Activated CD4-positive, alpha-beta T cell treated with anti-CD3 and anti-CD28 coated beads for 36 hours (primary cell): ENCODE measurements at regions not wholly inside any gene's neighbourhood (a gene's known extent, or its start where the extent isn't known, plus 50 kb on each side); places are given as distances from the start of the nearest gene placed in this dataset.

Experiments used
- ATAC-seq: fragments of 200-7000 bp; cut with Tn5 transposase; one replicate; pipeline ENCODE4 v1.10.0; 2021; ENCODE audit warnings: mild to moderate bottlenecking, moderate library complexity
- CTCF ChIA-PET: fragments of 350-600 bp; sonication (Branson Sonifier 250); formaldehyde crosslinking; loops from one replicate; lab custom pipeline; 2021; ENCODE audit warnings: antibody characterized with exemption; lab: Charles Lee
- POLR2A ChIA-PET: fragments of 350-600 bp; sonication (Branson Sonifier 250); formaldehyde crosslinking; loops from one replicate; lab custom pipeline; 2021; ENCODE audit warnings: antibody characterized with exemption, inconsistent platforms; lab: Charles Lee
- DNase-seq: peaks from one replicate; pipeline ENCODE4 v3.0.0-alpha.2; 2020
- H3K27ac Mint-ChIP-seq: one replicate; pipeline ENCODE4 v1.8.0; 2021; ENCODE audit warnings: mixed read lengths
- H3K27me3 Mint-ChIP-seq: one replicate; pipeline ENCODE4 v1.8.0; 2021; ENCODE audit warnings: mixed read lengths
- H3K36me3 Mint-ChIP-seq: one replicate; pipeline ENCODE4 v1.8.0; 2021; ENCODE audit warnings: low read depth, mixed read lengths
- H3K4me1 Mint-ChIP-seq: one replicate; pipeline ENCODE4 v1.8.0; 2021; ENCODE audit warnings: mixed read lengths
- H3K4me3 Mint-ChIP-seq: one replicate; pipeline ENCODE4 v1.8.0; 2021; ENCODE audit warnings: mild to moderate bottlenecking, moderate library complexity, mixed read lengths
- H3K9me3 Mint-ChIP-seq: one replicate; pipeline ENCODE4 v1.8.0; 2021; ENCODE audit warnings: low read depth, mixed read lengths
- intact Hi-C, 2 experiments: fragments of 100-400 bp; cut with DNase I in 1 of 2; cut with micrococcal nuclease in 1 of 2; formaldehyde crosslinking; loops; one replicate each; pipeline versions ENCODE4 v1.14.2 to v1.15.1; 2022 to 2024; cut with DNase I, micrococcal nuclease

GRCh38 chr6:94049001-94049400 lies 629.6 kb upstream of the EPHA7 start:
- Mint-ChIP-seq H3K9me3 (peaks cover 4% of the 10 kb centered on the region), H3K27ac (no peak overlapping the region), H3K36me3 (no peaks in the 10 kb centered on the region), H3K4me1 (no peaks in the 10 kb centered on the region), H3K27me3 (no peaks in the 10 kb centered on the region), H3K4me3 (no peak overlapping the region)
- ATAC-seq (no peak), DNase-seq (no peak)
- POLR2A ChIA-PET: no interaction called here
- CTCF ChIA-PET: no interaction called here
- intact Hi-C loops: no loop called here

GRCh38 chr6:94045099-94045829 lies 625.9 kb upstream of the EPHA7 start:
- no peaks in the 10 kb centered on the region for H3K4me1 Mint-ChIP-seq
- DNase-seq: no peak
- no peak overlapping the region for H3K4me3 Mint-ChIP-seq
- no peak overlapping the region for H3K27ac Mint-ChIP-seq
- POLR2A ChIA-PET: no interaction called here
- H3K27me3 Mint-ChIP-seq: no peaks in the 10 kb centered on the region
- no peaks in the 10 kb centered on the region for H3K36me3 Mint-ChIP-seq
- H3K9me3 Mint-ChIP-seq: peaks cover 7% of the 10 kb centered on the region
- CTCF ChIA-PET: interaction anchor here (0.6 kb wide), 1 partner anchor 15 kb away, joined by 3 read pairs; no protein-coding TSS in a partner anchor
- no peak for ATAC-seq
- intact Hi-C loops: no loop called here

DNA sequence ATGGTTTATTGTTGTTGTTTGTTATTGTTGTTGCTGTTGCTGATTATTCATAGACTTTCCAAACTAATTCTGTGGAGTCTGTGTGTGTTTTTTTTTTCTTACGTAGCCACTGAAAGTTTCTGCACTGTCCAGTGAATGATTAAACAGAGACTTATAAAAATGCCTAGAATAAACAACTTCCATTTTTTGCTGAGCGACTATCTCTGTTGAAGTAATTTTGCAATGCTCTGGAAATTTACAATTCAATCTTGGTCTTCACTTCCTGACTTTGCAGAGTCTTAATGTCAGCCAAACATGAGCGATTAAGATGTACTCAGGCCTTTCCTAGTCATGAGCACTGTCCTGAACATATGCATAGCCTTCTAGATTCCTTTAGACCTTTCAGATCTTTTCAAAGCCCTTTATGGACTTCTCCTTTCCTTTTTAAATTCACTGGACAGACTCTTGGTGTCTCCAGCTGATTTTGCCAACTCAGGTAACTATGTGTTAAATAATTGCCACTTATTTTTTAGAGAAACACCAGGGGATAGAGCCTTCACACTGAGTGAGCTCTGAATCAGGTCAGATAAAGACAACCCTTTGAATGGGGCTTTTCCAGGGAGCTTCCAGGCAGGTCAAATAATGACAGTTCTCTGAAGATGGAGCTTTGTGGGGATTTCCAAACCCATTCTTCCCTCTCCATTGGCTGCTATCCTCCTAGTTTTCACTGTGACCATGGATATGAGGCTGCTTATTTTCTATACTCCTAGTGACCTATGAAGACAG lies 622.8 kb upstream of the EPHA7 start:
- no peaks in the 10 kb centered on the region for H3K4me1 Mint-ChIP-seq
- POLR2A ChIA-PET: no interaction called here
- intact Hi-C loops: no loop called here

DNA sequence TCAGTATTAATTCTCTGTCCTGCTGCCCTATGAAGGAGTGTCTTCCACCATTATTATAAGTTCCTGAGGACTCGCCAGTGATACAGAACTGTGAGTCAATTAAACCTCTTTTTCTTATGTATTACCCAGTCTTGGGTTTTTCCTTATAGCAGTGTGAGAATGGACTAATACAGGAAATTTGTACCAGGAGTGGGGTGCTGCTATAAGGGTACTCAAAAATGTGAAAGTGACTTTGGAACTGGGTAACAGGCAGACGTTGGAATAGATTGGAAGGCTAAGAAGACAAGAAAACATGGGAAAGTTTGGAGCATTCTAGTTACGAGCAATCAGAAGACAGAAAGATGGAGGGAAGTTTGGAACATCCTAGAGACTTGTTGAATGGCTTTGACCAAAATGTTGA lies 616.7 kb upstream of the EPHA7 start:
- no peak overlapping the region for H3K4me3 Mint-ChIP-seq
- POLR2A ChIA-PET: no interaction called here
- no peak for ATAC-seq
- no peaks in the 10 kb centered on the region for H3K36me3 Mint-ChIP-seq
- peaks cover 11% of the 10 kb centered on the region for H3K9me3 Mint-ChIP-seq
- DNase-seq: no peak
- intact Hi-C loops: no loop called here
- CTCF ChIA-PET: no interaction called here
- no peak overlapping the region for H3K27ac Mint-ChIP-seq
- H3K4me1 Mint-ChIP-seq: no peaks in the 10 kb centered on the region
- no peaks in the 10 kb centered on the region for H3K27me3 Mint-ChIP-seq

More for the DNA sequence above, 622.8 kb upstream of the EPHA7 start:
- DNase-seq (no peak), ATAC-seq (no peak)
- H3K27ac Mint-ChIP-seq: no peak overlapping the region
- H3K4me3 Mint-ChIP-seq: no peak overlapping the region
- CTCF ChIA-PET: no interaction called here
- H3K9me3 Mint-ChIP-seq: peaks cover 7% of the 10 kb centered on the region
- no peaks in the 10 kb centered on the region for H3K27me3 Mint-ChIP-seq
- no peaks in the 10 kb centered on the region for H3K36me3 Mint-ChIP-seq

- DNase-seq: no peak
- no peak overlapping the region for H3K27ac Mint-ChIP-seq
- intact Hi-C loops: no loop called here
- ChIA-PET CTCF (no interaction called here), POLR2A (no interaction called here)
- peaks cover 10% of the 10 kb centered on the region for H3K9me3 Mint-ChIP-seq
- H3K4me3 Mint-ChIP-seq: no peak overlapping the region
- no peaks in the 10 kb centered on the region for H3K4me1 Mint-ChIP-seq
- no peak for ATAC-seq
- no peaks in the 10 kb centered on the region for H3K36me3 Mint-ChIP-seq
- no peaks in the 10 kb centered on the region for H3K27me3 Mint-ChIP-seq
These were observed 608.0 kb upstream of the EPHA7 start for GRCh38 chr6:94027374-94027773.

- POLR2A ChIA-PET: no interaction called here
These were observed 607.2 kb upstream of the EPHA7 start for GRCh38 chr6:94026575-94026974.

DNA sequence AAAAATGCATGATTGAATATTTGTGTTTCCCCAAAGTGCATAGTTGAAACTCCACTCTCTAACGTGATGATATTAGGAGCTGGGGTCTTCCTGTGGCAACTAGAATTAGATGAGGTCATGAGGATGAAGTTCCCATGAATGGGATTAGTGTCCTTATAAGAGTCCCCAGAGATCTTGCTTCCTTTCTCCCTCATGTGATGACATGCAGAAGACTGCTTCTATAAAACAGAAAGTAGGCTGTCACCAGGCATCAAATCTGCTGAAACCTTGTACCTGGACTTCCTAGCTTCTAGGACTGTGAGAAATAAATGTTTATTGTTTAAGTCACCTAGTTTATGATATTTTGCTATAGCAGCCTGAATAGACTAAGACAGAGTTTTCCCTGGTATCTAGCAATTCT lies 586.5 kb upstream of the EPHA7 start:
- POLR2A ChIA-PET: no interaction called here
- H3K36me3 Mint-ChIP-seq: no peaks in the 10 kb centered on the region
- intact Hi-C loops: no loop called here
- H3K4me3 Mint-ChIP-seq: no peak overlapping the region
- no peaks in the 10 kb centered on the region for H3K4me1 Mint-ChIP-seq
- ATAC-seq: no peak
- CTCF ChIA-PET: no interaction called here
- no peaks in the 10 kb centered on the region for H3K27me3 Mint-ChIP-seq
- no peaks in the 10 kb centered on the region for H3K9me3 Mint-ChIP-seq
- no peak for DNase-seq
- no peak overlapping the region for H3K27ac Mint-ChIP-seq

More at GRCh38 chr6:94026575-94026974, 607.2 kb upstream of the EPHA7 start:
- CTCF ChIA-PET: no interaction called here
- no peaks in the 10 kb centered on the region for H3K36me3 Mint-ChIP-seq
- ATAC-seq (no peak), DNase-seq (no peak)
- H3K4me1 Mint-ChIP-seq: no peaks in the 10 kb centered on the region
- H3K4me3 Mint-ChIP-seq: no peak overlapping the region
- intact Hi-C loops: no loop called here
- H3K27ac Mint-ChIP-seq: no peak overlapping the region
- H3K27me3 Mint-ChIP-seq: no peaks in the 10 kb centered on the region
- H3K9me3 Mint-ChIP-seq: peaks cover 10% of the 10 kb centered on the region

DNA sequence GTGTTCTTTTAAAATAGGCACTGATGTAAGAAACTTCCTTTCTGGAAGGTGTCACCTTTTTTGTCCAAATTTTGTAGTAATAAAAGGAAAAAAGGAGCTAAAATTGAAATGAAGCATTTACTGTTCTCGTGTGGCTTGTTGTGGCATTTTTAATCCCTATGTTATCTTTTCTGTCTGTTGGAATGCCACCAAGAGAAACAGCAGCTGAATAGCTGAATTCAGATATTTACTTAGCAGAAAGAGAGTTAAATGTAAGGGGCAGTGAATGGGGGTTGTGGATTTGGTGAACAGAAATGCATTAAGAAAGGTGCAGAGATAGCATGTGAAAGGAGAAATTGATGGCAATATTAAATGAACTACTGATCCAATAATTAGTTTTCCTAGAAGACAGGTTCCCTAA lies 573.6 kb upstream of the EPHA7 start:
- Mint-ChIP-seq H3K9me3 (peaks cover 1% of the 10 kb centered on the region), H3K4me3 (no peak overlapping the region), H3K36me3 (no peaks in the 10 kb centered on the region), H3K27me3 (no peaks in the 10 kb centered on the region), H3K4me1 (no peaks in the 10 kb centered on the region), H3K27ac (no peak overlapping the region)
- DNase-seq (no peak), ATAC-seq (no peak)
- ChIA-PET CTCF (interaction anchor here (0.6 kb wide), 1 partner anchor 113 kb away, joined by 3 read pairs; no protein-coding TSS in a partner anchor), POLR2A (no interaction called here)
- intact Hi-C loops: no loop called here

- ChIA-PET POLR2A (no interaction called here), CTCF (no interaction called here)
- H3K4me1 Mint-ChIP-seq: no peaks in the 10 kb centered on the region
- H3K4me3 Mint-ChIP-seq: no peak overlapping the region
- DNase-seq (no peak), ATAC-seq (no peak)
- peaks cover 4% of the 10 kb centered on the region for H3K9me3 Mint-ChIP-seq
- no peaks in the 10 kb centered on the region for H3K27me3 Mint-ChIP-seq
- no peak overlapping the region for H3K27ac Mint-ChIP-seq
- intact Hi-C loops: no loop called here
- no peaks in the 10 kb centered on the region for H3K36me3 Mint-ChIP-seq
These were observed 570.3 kb upstream of the EPHA7 start for GRCh38 chr6:93989630-93990029.

- Mint-ChIP-seq H3K4me1 (no peaks in the 10 kb centered on the region), H3K9me3 (peaks cover 4% of the 10 kb centered on the region), H3K27me3 (no peaks in the 10 kb centered on the region), H3K36me3 (no peaks in the 10 kb centered on the region), H3K27ac (no peak overlapping the region), H3K4me3 (no peak overlapping the region)
- intact Hi-C loops: no loop called here
- ATAC-seq (no peak), DNase-seq (no peak)
- ChIA-PET POLR2A (no interaction called here), CTCF (no interaction called here)
These were observed 566.6 kb upstream of the EPHA7 start for GRCh38 chr6:93985953-93986352.

GRCh38 chr6:93975159-93975558 lies 555.8 kb upstream of the EPHA7 start:
- intact Hi-C loops: no loop called here
- Mint-ChIP-seq H3K36me3 (no peaks in the 10 kb centered on the region), H3K4me3 (no peak overlapping the region), H3K9me3 (peaks cover 6% of the 10 kb centered on the region), H3K27ac (no peak overlapping the region), H3K27me3 (no peaks in the 10 kb centered on the region), H3K4me1 (no peaks in the 10 kb centered on the region)
- CTCF ChIA-PET: no interaction called here
- ATAC-seq (no peak), DNase-seq (no peak)
- POLR2A ChIA-PET: no interaction called here

DNA sequence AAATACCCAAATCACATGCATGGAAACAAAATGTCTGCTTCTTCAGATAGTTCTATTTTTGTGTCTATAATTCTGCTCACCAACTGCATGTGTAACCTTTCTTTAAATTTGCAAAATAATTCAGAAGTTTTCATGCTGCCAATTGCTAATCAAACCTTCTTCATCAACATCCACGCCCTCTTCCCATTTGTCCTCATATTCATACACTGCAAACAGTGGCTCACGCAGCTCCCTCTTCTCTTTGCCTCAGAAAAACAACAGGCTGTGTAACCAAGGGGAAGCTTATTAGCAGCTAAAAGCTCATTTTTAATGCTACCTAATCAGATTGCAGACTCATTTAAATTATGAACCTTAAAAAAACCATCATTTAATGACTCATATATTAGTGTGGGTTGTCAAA lies 555.0 kb upstream of the EPHA7 start:
- DNase-seq: no peak
- ATAC-seq: no peak
- CTCF ChIA-PET: no interaction called here
- Mint-ChIP-seq H3K4me3 (no peak overlapping the region), H3K27me3 (no peaks in the 10 kb centered on the region), H3K4me1 (no peaks in the 10 kb centered on the region), H3K27ac (no peak overlapping the region), H3K36me3 (no peaks in the 10 kb centered on the region), H3K9me3 (peaks cover 6% of the 10 kb centered on the region)
- POLR2A ChIA-PET: no interaction called here
- intact Hi-C loops: no loop called here
